ENCODE measurements at regions not wholly inside any gene's neighbourhood (a gene's known extent, or its start where the extent isn't known, plus 50 kb on each side); places are given as distances from the start of the nearest gene placed in this dataset.

- no peak for TF ChIP-seq CTCF (IDR thresholded peaks at IDR 0.05)
- no peak for TF ChIP-seq EZH2 (IDR thresholded peaks at IDR 0.05; ENCODE audit: borderline replicate concordance, insufficient read depth, low read depth, low read length, poor library complexity, severe bottlenecking)
- Mint-ChIP-seq H3K27me3 (no peaks in the 10 kb centered on the region), H3K4me3 (no peak overlapping the region), H3K4me1 (peaks cover 3% of the 10 kb centered on the region), H3K9me3 (ENCODE audit: insufficient read depth) (no peaks in the 10 kb centered on the region), H3K27ac (no peak overlapping the region)
- POLR2A ChIA-PET: no interaction called here
- Histone ChIP-seq H3K9ac (ENCODE audit: low read length) (no peak overlapping the region), H3K9me3 (ENCODE audit: control extremely low read depth in 1 of 3, control insufficient read depth in 2 of 3, insufficient read depth in 1 of 3, low read length in 2 of 3) (no peaks in the 10 kb centered on the region), H3K27me3 (replicated peaks in 1 of 4; ENCODE audit: control extremely low read depth in 1 of 4, control insufficient read depth in 3 of 4, insufficient read depth in 4 of 4, low read length in 3 of 4) (no peaks in the 10 kb centered on the region), H3K79me2 (ENCODE audit: control insufficient read depth, insufficient read depth, low read length) (no peaks in the 10 kb centered on the region), H3K4me1 (ENCODE audit: control insufficient read depth in 2 of 2, insufficient read depth in 2 of 2, low read length in 2 of 2) (peaks cover 0 to 3% of the 10 kb centered on the region in 2 donors), H2AFZ (ENCODE audit: insufficient read depth, low read depth, low read length, poor library complexity, severe bottlenecking) (no peak overlapping the region), H3K27ac (ENCODE audit: low read length in 2 of 2) (no peak overlapping the region), H3K36me3 (replicated peaks in 1 of 2; ENCODE audit: control extremely low read depth in 1 of 2, control insufficient read depth in 1 of 2, extremely low read depth in 1 of 2, insufficient read depth in 2 of 2, low read length in 1 of 2) (no peaks in the 10 kb centered on the region), H3K4me2 (replicated peaks; ENCODE audit: low read depth, low read length, poor library complexity, severe bottlenecking) (no peak overlapping the region), H3K4me3 (ENCODE audit: control extremely low read depth in 1 of 5, extremely low read depth in 1 of 5, insufficient read depth in 1 of 5, low read depth in 2 of 5, low read length in 4 of 5) (no peak overlapping the region), H4K20me1 (ENCODE audit: control insufficient read depth, insufficient read depth, low read length, poor library complexity, severe bottlenecking) (no peaks in the 10 kb centered on the region)
- CTCF ChIA-PET: no interaction called here
- DNase-seq (no peak), ATAC-seq (ENCODE audit: low read depth) (no peak)
- intact Hi-C loops (cut with micrococcal nuclease): no loop called here
- whole genome bisulfite sequencing (ENCODE audit: insufficient coverage): no CpG with 5 or more reads among the region's 1 CpG
Measured at GRCh38 chrX:23603501-23603900, 63.8 kb upstream of the PRDX4 start.

- intact Hi-C loops (cut with micrococcal nuclease): no loop called here
- Mint-ChIP-seq H3K27ac (no peak overlapping the region), H3K4me3 (no peak overlapping the region), H3K27me3 (peaks cover 5% of the 10 kb centered on the region), H3K4me1 (no peaks in the 10 kb centered on the region), H3K9me3 (ENCODE audit: insufficient read depth) (no peaks in the 10 kb centered on the region)
- ChIA-PET POLR2A (no interaction called here), CTCF (no interaction called here)
- no peaks in the 10 kb centered on the region for H3K9me3 ChIP-seq (ENCODE audit: control extremely low read depth in 1 of 3, control insufficient read depth in 2 of 3, insufficient read depth in 1 of 3, low read length in 2 of 3)
- no peak for DNase-seq
- no peak overlapping the region for H2AFZ ChIP-seq (ENCODE audit: insufficient read depth, low read depth, low read length, poor library complexity, severe bottlenecking)
- no peaks in the 10 kb centered on the region for H4K20me1 ChIP-seq (ENCODE audit: control insufficient read depth, insufficient read depth, low read length, poor library complexity, severe bottlenecking)
- TF ChIP-seq CTCF (IDR thresholded peaks at IDR 0.05) (no peak), EZH2 (IDR thresholded peaks at IDR 0.05; ENCODE audit: borderline replicate concordance, insufficient read depth, low read depth, low read length, poor library complexity, severe bottlenecking) (no peak)
- H3K79me2 ChIP-seq (ENCODE audit: control insufficient read depth, insufficient read depth, low read length): no peaks in the 10 kb centered on the region
- H3K9ac ChIP-seq (ENCODE audit: low read length): no peak overlapping the region
- no peaks in the 10 kb centered on the region for H3K27me3 ChIP-seq (replicated peaks in 1 of 4; ENCODE audit: control extremely low read depth in 1 of 4, control insufficient read depth in 3 of 4, insufficient read depth in 4 of 4, low read length in 3 of 4)
- H3K36me3 ChIP-seq (replicated peaks in 1 of 2; ENCODE audit: control extremely low read depth in 1 of 2, control insufficient read depth in 1 of 2, extremely low read depth in 1 of 2, insufficient read depth in 2 of 2, low read length in 1 of 2): no peaks in the 10 kb centered on the region
- no peak overlapping the region for H3K27ac ChIP-seq (ENCODE audit: low read length in 2 of 2)
- ATAC-seq (ENCODE audit: low read depth): no peak
- no peak overlapping the region for H3K4me3 ChIP-seq (ENCODE audit: control extremely low read depth in 1 of 5, extremely low read depth in 1 of 5, insufficient read depth in 1 of 5, low read depth in 2 of 5, low read length in 4 of 5)
- no CpG with 5 or more reads among the region's 1 CpG for WGBS (ENCODE audit: insufficient coverage)
- H3K4me2 ChIP-seq (replicated peaks; ENCODE audit: low read depth, low read length, poor library complexity, severe bottlenecking): no peak overlapping the region
- H3K4me1 ChIP-seq (ENCODE audit: control insufficient read depth in 2 of 2, insufficient read depth in 2 of 2, low read length in 2 of 2): no peaks in the 10 kb centered on the region
Measured at GRCh38 chrX:23610495-23610894, 56.8 kb upstream of the PRDX4 start.
